ENCODE measurements at regions not wholly inside any gene's neighbourhood (a gene's known extent, or its start where the extent isn't known, plus 50 kb on each side); places are given as distances from the start of the nearest gene placed in this dataset.
"Not testable (repeated sequence)": the region's sequence is repeated elsewhere in the genome, so short reads cannot be mapped to it uniquely, and the experiment has no call there.

DNA sequence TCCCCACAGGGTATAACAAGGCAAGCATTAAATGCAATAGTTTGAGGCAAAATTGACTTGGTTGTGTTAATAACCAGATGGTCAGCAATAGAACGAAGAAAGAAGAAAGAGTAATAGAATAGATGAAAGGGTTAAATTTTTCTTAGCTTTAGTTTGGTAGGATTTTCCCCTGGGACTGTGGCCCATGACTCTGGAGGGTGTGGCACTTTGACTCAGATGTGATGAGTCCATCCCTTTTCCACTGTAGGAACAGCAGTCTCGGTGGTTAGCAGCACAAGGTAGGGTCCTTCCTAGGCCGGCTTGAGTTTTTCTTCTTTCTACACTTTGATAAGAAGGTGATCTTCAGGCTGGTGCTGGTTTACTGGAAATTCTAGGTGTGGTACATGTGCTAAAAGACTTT lies 321.0 kb downstream of the CGGBP1 start:
- H3K4me1 ChIP-seq (ENCODE audit: control insufficient read depth in 2 of 2, insufficient read depth in 2 of 2, low read length in 2 of 2); H3K9me3 ChIP-seq (ENCODE audit: control insufficient read depth in 2 of 2, insufficient read depth in 1 of 2, low read length in 1 of 2); H3K27ac ChIP-seq (ENCODE audit: low read depth in 1 of 2, low read length in 1 of 2); H3K36me3 ChIP-seq (ENCODE audit: control insufficient read depth in 2 of 2, insufficient read depth in 2 of 2, low read length in 1 of 2); DNase-seq (ENCODE audit: low read depth in 6 of 9, low spot score in 9 of 9); H3K4me3 ChIP-seq (ENCODE audit: low read length in 2 of 2); H3K27me3 ChIP-seq (ENCODE audit: control insufficient read depth in 2 of 2, insufficient read depth in 1 of 2, low read length in 1 of 2): not testable (repeated sequence)
- WGBS, result 97% methylated on average over 3 of the region's 3 CpGs

DNA sequence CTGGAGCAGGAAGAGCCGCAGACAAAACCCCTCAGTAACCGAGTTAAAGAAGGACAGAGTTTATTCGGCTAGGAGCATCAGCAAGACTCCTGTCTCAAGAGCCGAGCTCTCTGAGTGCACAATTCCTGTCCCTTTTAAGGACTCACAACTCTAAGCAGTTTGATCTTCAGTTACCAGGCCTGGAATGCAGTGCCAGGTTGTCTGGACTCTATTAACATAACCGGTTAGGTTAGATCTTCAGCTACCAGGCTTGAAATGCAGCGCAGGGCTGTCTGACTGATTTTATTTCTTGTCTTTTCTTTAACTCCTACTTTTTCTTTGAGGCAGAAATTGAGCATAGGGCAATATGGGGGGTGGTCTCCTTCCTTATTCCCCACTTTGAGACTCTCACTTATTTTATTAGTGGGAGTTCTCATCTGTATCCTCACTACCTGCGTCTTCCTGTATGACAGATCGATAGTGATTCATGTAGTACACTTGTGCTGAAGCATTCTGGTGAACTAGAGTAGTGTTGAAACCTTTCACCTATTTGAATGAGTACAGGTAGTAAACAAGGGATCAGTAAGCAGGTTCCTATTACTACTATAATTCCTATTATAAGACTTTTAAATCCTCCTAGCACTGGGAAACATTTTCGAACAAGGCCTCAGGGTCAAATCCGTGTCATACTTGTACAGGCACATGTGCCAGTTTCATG lies 325.0 kb downstream of the CGGBP1 start:
- Histone ChIP-seq H3K36me3 (ENCODE audit: control insufficient read depth in 2 of 2, insufficient read depth in 2 of 2, low read length in 1 of 2) (no peaks in the 10 kb centered on the region), H3K9me3 (ENCODE audit: control insufficient read depth in 2 of 2, insufficient read depth in 1 of 2, low read length in 1 of 2) (no peaks in the 10 kb centered on the region), H3K4me1 (ENCODE audit: control insufficient read depth in 2 of 2, insufficient read depth in 2 of 2, low read length in 2 of 2) (no peaks in the 10 kb centered on the region), H3K27me3 (ENCODE audit: control insufficient read depth in 2 of 2, insufficient read depth in 1 of 2, low read length in 1 of 2) (no peaks in the 10 kb centered on the region), H3K27ac (ENCODE audit: low read depth in 1 of 2, low read length in 1 of 2) (no peak overlapping the region), H3K4me3 (ENCODE audit: low read length in 2 of 2) (no peak overlapping the region)
- DNase-seq (ENCODE audit: low read depth in 6 of 9, low spot score in 9 of 9), result no peak
- WGBS, result 97% methylated on average over 10 of the region's 10 CpGs

DNA sequence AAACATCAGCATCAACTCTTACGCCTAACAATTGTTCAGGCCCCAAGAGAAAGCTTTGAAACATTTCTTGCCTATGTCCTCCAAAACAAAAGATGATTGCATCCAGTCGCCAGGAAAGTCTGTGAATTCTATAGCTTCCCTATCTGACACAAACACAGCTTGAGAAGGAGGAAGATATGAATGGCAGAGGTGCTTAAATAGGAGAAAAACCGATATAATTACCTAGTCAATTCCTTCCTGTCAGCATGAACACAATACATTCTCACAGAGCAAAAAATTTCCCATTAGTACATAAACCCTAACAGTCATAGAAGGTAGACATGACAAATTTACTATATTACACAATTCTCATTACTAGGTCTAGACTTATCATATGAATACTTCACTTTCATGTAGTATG lies 326.5 kb downstream of the CGGBP1 start:
- 86% methylated on average over 3 of the region's 3 CpGs for WGBS
- Histone ChIP-seq H3K36me3 (ENCODE audit: control insufficient read depth in 2 of 2, insufficient read depth in 2 of 2, low read length in 1 of 2) (no peaks in the 10 kb centered on the region), H3K27me3 (ENCODE audit: control insufficient read depth in 2 of 2, insufficient read depth in 1 of 2, low read length in 1 of 2) (no peaks in the 10 kb centered on the region), H3K4me3 (ENCODE audit: low read length in 2 of 2) (no peak overlapping the region), H3K27ac (ENCODE audit: low read depth in 1 of 2, low read length in 1 of 2) (no peak overlapping the region), H3K9me3 (ENCODE audit: control insufficient read depth in 2 of 2, insufficient read depth in 1 of 2, low read length in 1 of 2) (no peaks in the 10 kb centered on the region), H3K4me1 (ENCODE audit: control insufficient read depth in 2 of 2, insufficient read depth in 2 of 2, low read length in 2 of 2) (no peaks in the 10 kb centered on the region)
- no peak for DNase-seq (ENCODE audit: low read depth in 6 of 9, low spot score in 9 of 9)

DNA sequence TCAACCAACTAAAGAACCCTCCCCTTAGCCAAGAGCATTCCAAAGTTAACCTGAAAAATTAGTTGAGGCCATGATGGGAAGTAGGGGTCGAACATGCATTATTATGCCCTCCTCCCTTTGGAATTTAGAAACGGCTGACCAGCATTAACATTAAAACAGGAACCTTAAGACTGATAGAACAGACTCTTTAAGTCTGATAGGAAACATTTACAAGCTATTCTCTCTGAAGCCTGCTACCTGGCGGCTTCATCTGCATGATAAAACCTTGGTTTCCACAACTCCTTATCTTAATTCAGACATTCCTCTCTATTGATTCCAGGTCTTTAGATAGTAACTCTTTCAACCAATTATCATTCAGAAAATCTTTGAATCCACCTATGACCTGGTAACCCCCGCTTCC lies 331.0 kb downstream of the CGGBP1 start:
- no peaks in the 10 kb centered on the region for H3K27me3 ChIP-seq (ENCODE audit: control insufficient read depth in 2 of 2, insufficient read depth in 1 of 2, low read length in 1 of 2)
- H3K36me3 ChIP-seq (ENCODE audit: control insufficient read depth in 2 of 2, insufficient read depth in 2 of 2, low read length in 1 of 2), result no peaks in the 10 kb centered on the region
- no peak overlapping the region for H3K27ac ChIP-seq (ENCODE audit: low read depth in 1 of 2, low read length in 1 of 2)
- DNase-seq (ENCODE audit: low read depth in 6 of 9, low spot score in 9 of 9), result no peak
- no peaks in the 10 kb centered on the region for H3K4me1 ChIP-seq (ENCODE audit: control insufficient read depth in 2 of 2, insufficient read depth in 2 of 2, low read length in 2 of 2)
- H3K9me3 ChIP-seq (ENCODE audit: control insufficient read depth in 2 of 2, insufficient read depth in 1 of 2, low read length in 1 of 2), result no peaks in the 10 kb centered on the region
- no peak overlapping the region for H3K4me3 ChIP-seq (ENCODE audit: low read length in 2 of 2)
- 93% methylated on average over 4 of the region's 4 CpGs for WGBS

DNA sequence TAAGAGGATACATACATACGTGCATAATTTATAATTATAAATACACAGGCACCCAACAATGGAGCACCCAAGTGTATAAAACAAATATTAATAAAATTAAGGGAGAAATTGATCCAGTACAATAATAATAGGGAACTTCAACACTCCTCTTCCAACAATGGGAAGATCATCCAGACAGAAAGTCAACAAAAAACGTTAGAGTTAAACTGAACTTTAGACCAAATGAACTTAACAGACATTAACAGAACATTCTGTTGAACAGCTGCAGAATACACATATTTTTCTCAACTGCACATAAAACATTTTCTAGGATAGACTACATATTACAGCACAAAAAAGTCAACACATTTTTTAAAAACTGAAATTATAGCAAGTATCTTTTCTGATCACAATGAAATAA lies 339.7 kb downstream of the CGGBP1 start:
- Histone ChIP-seq H3K4me1 (ENCODE audit: control insufficient read depth in 2 of 2, insufficient read depth in 2 of 2, low read length in 2 of 2) (no peaks in the 10 kb centered on the region), H3K4me3 (ENCODE audit: low read length in 2 of 2) (no peak overlapping the region), H3K9me3 (ENCODE audit: control insufficient read depth in 2 of 2, insufficient read depth in 1 of 2, low read length in 1 of 2) (no peaks in the 10 kb centered on the region), H3K27me3 (ENCODE audit: control insufficient read depth in 2 of 2, insufficient read depth in 1 of 2, low read length in 1 of 2) (no peaks in the 10 kb centered on the region), H3K36me3 (ENCODE audit: control insufficient read depth in 2 of 2, insufficient read depth in 2 of 2, low read length in 1 of 2) (no peaks in the 10 kb centered on the region), H3K27ac (ENCODE audit: low read depth in 1 of 2, low read length in 1 of 2) (no peak overlapping the region)
- 92% methylated on average over 2 of the region's 2 CpGs for WGBS
- no peak for DNase-seq (ENCODE audit: low read depth in 6 of 9, low spot score in 9 of 9)

DNA sequence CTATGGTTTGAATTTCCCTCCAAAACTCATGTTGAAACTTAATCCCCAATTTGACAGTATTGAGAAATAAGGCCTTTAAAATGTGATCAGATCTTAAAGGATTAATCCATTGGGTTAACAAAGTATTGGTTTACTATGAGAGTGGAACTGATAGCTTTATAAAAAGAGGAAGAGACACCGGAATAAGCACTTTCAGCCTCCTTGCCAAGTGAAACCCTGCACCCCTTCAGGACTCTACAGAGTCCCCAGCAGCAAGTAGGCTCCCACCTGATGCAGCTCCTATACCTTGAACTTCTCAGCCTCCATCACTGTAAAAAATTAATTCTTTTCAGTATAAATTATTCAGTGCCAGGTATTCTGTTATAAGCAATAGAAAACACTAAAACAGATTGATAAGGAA lies 348.3 kb downstream of the CGGBP1 start:
- H3K27me3 ChIP-seq (ENCODE audit: control insufficient read depth in 2 of 2, insufficient read depth in 1 of 2, low read length in 1 of 2), result no peaks in the 10 kb centered on the region
- H3K36me3 ChIP-seq (ENCODE audit: control insufficient read depth in 2 of 2, insufficient read depth in 2 of 2, low read length in 1 of 2), result no peaks in the 10 kb centered on the region
- H3K4me1 ChIP-seq (ENCODE audit: control insufficient read depth in 2 of 2, insufficient read depth in 2 of 2, low read length in 2 of 2), result no peaks in the 10 kb centered on the region
- no peak overlapping the region for H3K27ac ChIP-seq (ENCODE audit: low read depth in 1 of 2, low read length in 1 of 2)
- no peak overlapping the region for H3K4me3 ChIP-seq (ENCODE audit: low read length in 2 of 2)
- H3K9me3 ChIP-seq (ENCODE audit: control insufficient read depth in 2 of 2, insufficient read depth in 1 of 2, low read length in 1 of 2), result no peaks in the 10 kb centered on the region
- DNase-seq (ENCODE audit: low read depth in 6 of 9, low spot score in 9 of 9), result no peak
- WGBS, result 90% methylated on average over 1 of the region's 1 CpG

DNA sequence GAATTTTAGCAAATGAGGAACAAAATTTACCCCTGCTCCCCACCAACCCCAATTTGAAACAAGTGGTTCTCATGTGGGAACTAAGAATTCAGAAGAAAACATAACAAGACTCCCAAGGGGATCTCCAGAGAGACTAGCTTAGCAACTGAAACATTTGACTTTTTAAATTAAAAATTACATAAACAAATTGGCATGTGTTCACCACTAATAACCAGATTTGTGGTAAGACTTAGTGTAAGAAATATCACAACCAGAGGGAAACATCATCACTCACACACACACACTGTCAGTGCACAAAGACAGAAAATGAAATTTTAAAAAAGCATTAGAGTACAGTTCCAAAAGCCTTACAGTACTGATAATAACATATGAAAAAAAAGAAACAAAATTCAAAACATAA lies 348.8 kb downstream of the CGGBP1 start:
- Histone ChIP-seq H3K27ac (ENCODE audit: low read depth in 1 of 2, low read length in 1 of 2) (no peak overlapping the region), H3K4me1 (ENCODE audit: control insufficient read depth in 2 of 2, insufficient read depth in 2 of 2, low read length in 2 of 2) (no peaks in the 10 kb centered on the region), H3K9me3 (ENCODE audit: control insufficient read depth in 2 of 2, insufficient read depth in 1 of 2, low read length in 1 of 2) (no peaks in the 10 kb centered on the region), H3K27me3 (ENCODE audit: control insufficient read depth in 2 of 2, insufficient read depth in 1 of 2, low read length in 1 of 2) (no peaks in the 10 kb centered on the region), H3K36me3 (ENCODE audit: control insufficient read depth in 2 of 2, insufficient read depth in 2 of 2, low read length in 1 of 2) (no peaks in the 10 kb centered on the region), H3K4me3 (ENCODE audit: low read length in 2 of 2) (no peak overlapping the region)
- no peak for DNase-seq (ENCODE audit: low read depth in 6 of 9, low spot score in 9 of 9)

DNA sequence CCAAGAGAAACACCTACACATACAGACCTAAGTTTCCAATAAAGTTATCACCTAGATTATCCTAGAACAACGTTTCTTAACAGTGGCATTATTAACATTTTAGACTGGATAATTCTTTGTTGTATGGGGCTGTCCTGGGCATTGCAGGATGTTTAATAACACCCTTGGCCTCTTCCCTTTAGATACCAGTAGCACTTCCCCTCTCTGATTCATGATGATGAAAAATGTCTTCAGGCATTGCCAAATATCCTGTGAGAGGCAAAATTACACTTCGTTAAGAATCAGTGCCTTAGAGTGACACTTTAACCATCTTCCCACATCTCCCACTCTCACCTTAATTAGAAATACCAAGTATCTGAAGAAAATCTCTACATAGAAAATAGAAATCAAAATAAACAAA lies 352.6 kb downstream of the CGGBP1 start:
- 66% methylated on average over 2 of the region's 2 CpGs for WGBS
- Histone ChIP-seq H3K27ac (ENCODE audit: low read depth in 1 of 2, low read length in 1 of 2) (no peak overlapping the region), H3K9me3 (ENCODE audit: control insufficient read depth in 2 of 2, insufficient read depth in 1 of 2, low read length in 1 of 2) (no peaks in the 10 kb centered on the region), H3K4me1 (ENCODE audit: control insufficient read depth in 2 of 2, insufficient read depth in 2 of 2, low read length in 2 of 2) (no peaks in the 10 kb centered on the region), H3K4me3 (ENCODE audit: low read length in 2 of 2) (no peak overlapping the region), H3K36me3 (ENCODE audit: control insufficient read depth in 2 of 2, insufficient read depth in 2 of 2, low read length in 1 of 2) (no peaks in the 10 kb centered on the region), H3K27me3 (ENCODE audit: control insufficient read depth in 2 of 2, insufficient read depth in 1 of 2, low read length in 1 of 2) (no peaks in the 10 kb centered on the region)
- DNase-seq (ENCODE audit: low read depth in 6 of 9, low spot score in 9 of 9), result no peak

DNA sequence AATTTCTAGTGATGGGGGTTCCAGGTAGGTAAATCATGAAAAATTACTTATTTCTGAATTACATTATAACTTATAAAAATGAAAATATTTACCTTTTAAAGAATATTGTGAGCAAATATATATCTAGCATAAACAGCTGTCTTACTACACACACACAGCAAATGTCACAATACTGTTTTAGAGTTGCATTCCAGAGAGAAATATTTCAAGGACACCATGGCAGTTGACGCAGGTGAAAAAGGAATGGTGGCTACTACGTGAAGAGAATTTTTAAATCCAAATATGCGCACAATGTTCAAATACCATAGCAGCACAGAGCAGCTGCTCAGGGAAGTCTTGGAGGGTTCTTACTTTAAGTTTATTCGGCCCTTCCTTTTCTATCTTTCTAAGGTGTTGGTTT lies 356.2 kb downstream of the CGGBP1 start:
- H3K36me3 ChIP-seq (ENCODE audit: control insufficient read depth in 2 of 2, insufficient read depth in 2 of 2, low read length in 1 of 2), result no peaks in the 10 kb centered on the region
- no peak overlapping the region for H3K27ac ChIP-seq (ENCODE audit: low read depth in 1 of 2, low read length in 1 of 2)
- DNase-seq (ENCODE audit: low read depth in 6 of 9, low spot score in 9 of 9), result no peak
- H3K9me3 ChIP-seq (ENCODE audit: control insufficient read depth in 2 of 2, insufficient read depth in 1 of 2, low read length in 1 of 2), result no peaks in the 10 kb centered on the region
- 98% methylated on average over 4 of the region's 4 CpGs for WGBS
- no peaks in the 10 kb centered on the region for H3K4me1 ChIP-seq (ENCODE audit: control insufficient read depth in 2 of 2, insufficient read depth in 2 of 2, low read length in 2 of 2)
- no peak overlapping the region for H3K4me3 ChIP-seq (ENCODE audit: low read length in 2 of 2)
- H3K27me3 ChIP-seq (ENCODE audit: control insufficient read depth in 2 of 2, insufficient read depth in 1 of 2, low read length in 1 of 2), result no peaks in the 10 kb centered on the region

All from thymus (tissue), 11 donors.